ENCODE measurements at regions not wholly inside any gene's neighbourhood (a gene's known extent, or its start where the extent isn't known, plus 50 kb on each side); places are given as distances from the start of the nearest gene placed in this dataset.
"Not testable (repeated sequence)": the region's sequence is repeated elsewhere in the genome, so short reads cannot be mapped to it uniquely, and the experiment has no call there.

- DNase-seq, result no peak
These were observed 350.5 kb upstream of the THBS1 start for GRCh38 chr15:39230205-39230907.

- DNase-seq, result no peak
These were observed 350.0 kb upstream of the THBS1 start for GRCh38 chr15:39230908-39231285.

- DNase-seq, result no peak
These were observed 348.4 kb upstream of the THBS1 start for GRCh38 chr15:39232512-39232911.

- DNase-seq, result no peak
These were observed 345.6 kb upstream of the THBS1 start for GRCh38 chr15:39235084-39235795.

GRCh38 chr15:39236375-39236774 lies 344.5 kb upstream of the THBS1 start:
- DNase-seq, result no peak

- DNase-seq, result no peak
These were observed 342.4 kb upstream of the THBS1 start for GRCh38 chr15:39238443-39238842.

GRCh38 chr15:39239562-39239961 lies 341.3 kb upstream of the THBS1 start:
- no peak for DNase-seq

- no peak for DNase-seq
These were observed 338.5 kb upstream of the THBS1 start for GRCh38 chr15:39242345-39242744.

GRCh38 chr15:39243396-39243795 lies 337.5 kb upstream of the THBS1 start:
- no peak for DNase-seq

- DNase-seq, result no peak
These were observed 336.1 kb upstream of the THBS1 start for GRCh38 chr15:39244776-39245175.

GRCh38 chr15:39246523-39246922 lies 334.4 kb upstream of the THBS1 start:
- no peak for DNase-seq

- no peak for DNase-seq
These were observed 333.3 kb upstream of the THBS1 start for GRCh38 chr15:39247574-39247973.

- DNase-seq, result no peak
These were observed 332.7 kb upstream of the THBS1 start for GRCh38 chr15:39248204-39248603.

GRCh38 chr15:39250001-39250400 lies 330.9 kb upstream of the THBS1 start:
- no peak for DNase-seq

GRCh38 chr15:39250460-39251186 lies 330.3 kb upstream of the THBS1 start:
- no peak for DNase-seq

GRCh38 chr15:39251413-39252133 lies 329.3 kb upstream of the THBS1 start:
- no peak for DNase-seq

GRCh38 chr15:39252134-39252470 lies 328.8 kb upstream of the THBS1 start:
- no peak for DNase-seq

GRCh38 chr15:39253552-39253951 lies 327.3 kb upstream of the THBS1 start:
- no peak for DNase-seq

GRCh38 chr15:39254181-39254580 lies 326.7 kb upstream of the THBS1 start:
- no peak for DNase-seq

GRCh38 chr15:39255760-39256159 lies 325.1 kb upstream of the THBS1 start:
- no peak for DNase-seq

GRCh38 chr15:39260391-39260790 lies 320.5 kb upstream of the THBS1 start:
- DNase-seq, result no peak

- DNase-seq, result no peak
These were observed 320.1 kb upstream of the THBS1 start for GRCh38 chr15:39260791-39261190.

- not testable (repeated sequence) for DNase-seq
These were observed 319.3 kb upstream of the THBS1 start for GRCh38 chr15:39261397-39262183.
